ENCODE measurements at regions not wholly inside any gene's neighbourhood (a gene's known extent, or its start where the extent isn't known, plus 50 kb on each side); places are given as distances from the start of the nearest gene placed in this dataset.

DNA sequence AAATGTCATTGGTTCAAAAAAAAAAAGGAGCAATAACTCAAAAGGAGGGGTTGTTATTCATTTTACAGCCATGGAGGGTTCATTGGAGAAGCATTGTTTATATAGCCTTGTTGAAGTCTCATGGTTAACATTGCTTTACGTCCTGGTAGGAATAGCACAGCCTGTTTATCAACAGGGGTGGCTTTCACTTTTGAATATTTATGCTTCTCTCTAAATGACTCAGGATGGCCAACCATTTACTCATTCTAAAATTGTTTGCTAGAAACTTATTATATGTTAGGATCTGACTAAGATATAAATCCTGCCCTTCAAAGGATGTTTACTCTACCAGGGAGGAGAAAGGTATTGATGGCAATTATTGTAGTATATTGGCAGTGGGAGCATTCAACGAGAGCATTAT lies 534.1 kb upstream of the GALNTL6 start:
- TF ChIP-seq, protein P1, sequence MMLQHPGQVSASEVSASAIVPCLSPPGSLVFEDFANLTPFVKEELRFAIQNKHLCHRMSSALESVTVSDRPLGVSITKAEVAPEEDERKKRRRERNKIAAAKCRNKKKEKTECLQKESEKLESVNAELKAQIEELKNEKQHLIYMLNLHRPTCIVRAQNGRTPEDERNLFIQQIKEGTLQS (IDR thresholded peaks at IDR 0.05; ENCODE audit: insufficient read depth, low read depth, low read length): no peak
- TF ChIP-seq, protein P2, sequence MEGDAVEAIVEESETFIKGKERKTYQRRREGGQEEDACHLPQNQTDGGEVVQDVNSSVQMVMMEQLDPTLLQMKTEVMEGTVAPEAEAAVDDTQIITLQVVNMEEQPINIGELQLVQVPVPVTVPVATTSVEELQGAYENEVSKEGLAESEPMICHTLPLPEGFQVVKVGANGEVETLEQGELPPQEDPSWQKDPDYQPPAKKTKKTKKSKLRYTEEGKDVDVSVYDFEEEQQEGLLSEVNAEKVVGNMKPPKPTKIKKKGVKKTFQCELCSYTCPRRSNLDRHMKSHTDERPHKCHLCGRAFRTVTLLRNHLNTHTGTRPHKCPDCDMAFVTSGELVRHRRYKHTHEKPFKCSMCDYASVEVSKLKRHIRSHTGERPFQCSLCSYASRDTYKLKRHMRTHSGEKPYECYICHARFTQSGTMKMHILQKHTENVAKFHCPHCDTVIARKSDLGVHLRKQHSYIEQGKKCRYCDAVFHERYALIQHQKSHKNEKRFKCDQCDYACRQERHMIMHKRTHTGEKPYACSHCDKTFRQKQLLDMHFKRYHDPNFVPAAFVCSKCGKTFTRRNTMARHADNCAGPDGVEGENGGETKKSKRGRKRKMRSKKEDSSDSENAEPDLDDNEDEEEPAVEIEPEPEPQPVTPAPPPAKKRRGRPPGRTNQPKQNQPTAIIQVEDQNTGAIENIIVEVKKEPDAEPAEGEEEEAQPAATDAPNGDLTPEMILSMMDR (IDR thresholded peaks at IDR 0.05; ENCODE audit: control extremely low read depth in 1 of 3, insufficient read depth in 1 of 3, low read depth in 1 of 3, low read length in 3 of 3): no peak
